ENCODE measurements at regions not wholly inside any gene's neighbourhood (a gene's known extent, or its start where the extent isn't known, plus 50 kb on each side); places are given as distances from the start of the nearest gene placed in this dataset.

DNA sequence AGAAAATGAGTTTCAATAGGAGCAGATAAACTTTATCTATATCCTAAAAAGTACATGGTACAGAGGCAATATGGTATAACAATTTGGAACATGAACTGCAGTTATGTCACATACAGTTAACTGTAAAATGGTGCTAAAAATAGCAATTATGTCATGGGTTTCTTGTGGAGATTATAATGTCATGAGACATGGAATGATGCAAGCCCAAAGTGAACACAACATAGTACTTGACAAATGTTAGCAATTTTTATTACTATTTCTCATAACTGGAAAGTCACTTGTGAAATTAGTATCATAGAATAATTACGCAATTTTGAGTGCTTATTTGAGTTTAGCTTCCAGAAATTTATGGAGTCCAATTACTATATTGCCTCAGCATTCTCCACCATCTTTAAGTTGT is 1263.4 kb downstream of the DSC3 start:
- no peak overlapping the region for H3K4me3 Mint-ChIP-seq (ENCODE audit: unreplicated experiment)

DNA sequence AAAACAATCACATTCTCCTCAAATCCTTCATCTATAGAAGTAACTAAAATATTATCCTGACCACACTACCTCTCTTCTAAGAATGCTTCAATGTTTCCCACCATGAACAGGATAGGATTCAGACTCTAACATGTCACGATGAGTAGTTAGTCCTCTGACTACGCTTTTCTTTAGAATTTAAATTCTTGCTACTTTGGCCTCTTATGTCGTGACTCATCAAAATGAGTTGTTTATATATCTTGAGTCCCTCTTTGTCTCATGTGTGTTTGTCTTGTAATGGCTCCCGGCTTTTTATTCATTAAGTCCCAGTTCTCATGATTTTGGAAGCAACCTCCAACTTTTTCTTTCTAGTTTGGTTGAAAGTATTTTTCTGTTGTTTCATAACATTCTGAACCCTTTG is 1289.2 kb downstream of the DSC3 start:
- no peaks in the 10 kb centered on the region for H3K27me3 ChIP-seq (replicated peaks; ENCODE audit: control insufficient read depth, insufficient read depth, low read length)
- Mint-ChIP-seq H3K4me3 (ENCODE audit: unreplicated experiment) (no peak overlapping the region), H3K27me3 (ENCODE audit: insufficient read depth, unreplicated experiment) (no peaks in the 10 kb centered on the region), H3K27ac (ENCODE audit: unreplicated experiment) (no peak overlapping the region), H3K9me3 (ENCODE audit: unreplicated experiment) (no peaks in the 10 kb centered on the region), H3K4me1 (ENCODE audit: low read depth, unreplicated experiment) (no peaks in the 10 kb centered on the region), H3K36me3 (ENCODE audit: insufficient read depth, unreplicated experiment) (no peaks in the 10 kb centered on the region)
- H3K4me3 ChIP-seq (ENCODE audit: low read depth, low read length): no peak overlapping the region
- DNase-seq: no peak
- no peaks in the 10 kb centered on the region for H3K9me3 ChIP-seq
- ChIA-PET CTCF (no interaction called here), POLR2A (no interaction called here)
- BruUV-seq (replicated peaks): no TSS peak
- no peaks in the 10 kb centered on the region for H3K4me1 ChIP-seq
- TF ChIP-seq, protein P1, sequence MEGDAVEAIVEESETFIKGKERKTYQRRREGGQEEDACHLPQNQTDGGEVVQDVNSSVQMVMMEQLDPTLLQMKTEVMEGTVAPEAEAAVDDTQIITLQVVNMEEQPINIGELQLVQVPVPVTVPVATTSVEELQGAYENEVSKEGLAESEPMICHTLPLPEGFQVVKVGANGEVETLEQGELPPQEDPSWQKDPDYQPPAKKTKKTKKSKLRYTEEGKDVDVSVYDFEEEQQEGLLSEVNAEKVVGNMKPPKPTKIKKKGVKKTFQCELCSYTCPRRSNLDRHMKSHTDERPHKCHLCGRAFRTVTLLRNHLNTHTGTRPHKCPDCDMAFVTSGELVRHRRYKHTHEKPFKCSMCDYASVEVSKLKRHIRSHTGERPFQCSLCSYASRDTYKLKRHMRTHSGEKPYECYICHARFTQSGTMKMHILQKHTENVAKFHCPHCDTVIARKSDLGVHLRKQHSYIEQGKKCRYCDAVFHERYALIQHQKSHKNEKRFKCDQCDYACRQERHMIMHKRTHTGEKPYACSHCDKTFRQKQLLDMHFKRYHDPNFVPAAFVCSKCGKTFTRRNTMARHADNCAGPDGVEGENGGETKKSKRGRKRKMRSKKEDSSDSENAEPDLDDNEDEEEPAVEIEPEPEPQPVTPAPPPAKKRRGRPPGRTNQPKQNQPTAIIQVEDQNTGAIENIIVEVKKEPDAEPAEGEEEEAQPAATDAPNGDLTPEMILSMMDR (IDR thresholded peaks at IDR 0.05; ENCODE audit: insufficient read depth in 1 of 2, low read depth in 1 of 2, low read length in 1 of 2, severe bottlenecking in 1 of 2, unreplicated experiment in 1 of 2): no peak
- H3K36me3 ChIP-seq (ENCODE audit: control insufficient read depth, insufficient read depth, low read length): no peaks in the 10 kb centered on the region
- intact Hi-C loops (cut with micrococcal nuclease; ENCODE audit: unreplicated experiment): no loop called here

More for the DNA sequence above, 1263.4 kb downstream of the DSC3 start:
- Mint-ChIP-seq H3K4me1 (ENCODE audit: low read depth, unreplicated experiment) (no peaks in the 10 kb centered on the region), H3K27ac (ENCODE audit: unreplicated experiment) (no peak overlapping the region), H3K27me3 (ENCODE audit: insufficient read depth, unreplicated experiment) (no peaks in the 10 kb centered on the region), H3K9me3 (ENCODE audit: unreplicated experiment) (no peaks in the 10 kb centered on the region), H3K36me3 (ENCODE audit: insufficient read depth, unreplicated experiment) (no peaks in the 10 kb centered on the region)
- no peaks in the 10 kb centered on the region for H3K27me3 ChIP-seq (replicated peaks; ENCODE audit: control insufficient read depth, insufficient read depth, low read length)
- TF ChIP-seq, protein P1 (IDR thresholded peaks at IDR 0.05; ENCODE audit: insufficient read depth in 1 of 2, low read depth in 1 of 2, low read length in 1 of 2, severe bottlenecking in 1 of 2, unreplicated experiment in 1 of 2): no peak
- no peaks in the 10 kb centered on the region for H3K9me3 ChIP-seq
- H3K36me3 ChIP-seq (ENCODE audit: control insufficient read depth, insufficient read depth, low read length): no peaks in the 10 kb centered on the region
- ChIA-PET POLR2A (no interaction called here), CTCF (no interaction called here)
- no peak for DNase-seq
- BruUV-seq (replicated peaks): no TSS peak
- no peak overlapping the region for H3K4me3 ChIP-seq (ENCODE audit: low read depth, low read length)
- H3K4me1 ChIP-seq: no peaks in the 10 kb centered on the region
- intact Hi-C loops (cut with micrococcal nuclease; ENCODE audit: unreplicated experiment): no loop called here

DNA sequence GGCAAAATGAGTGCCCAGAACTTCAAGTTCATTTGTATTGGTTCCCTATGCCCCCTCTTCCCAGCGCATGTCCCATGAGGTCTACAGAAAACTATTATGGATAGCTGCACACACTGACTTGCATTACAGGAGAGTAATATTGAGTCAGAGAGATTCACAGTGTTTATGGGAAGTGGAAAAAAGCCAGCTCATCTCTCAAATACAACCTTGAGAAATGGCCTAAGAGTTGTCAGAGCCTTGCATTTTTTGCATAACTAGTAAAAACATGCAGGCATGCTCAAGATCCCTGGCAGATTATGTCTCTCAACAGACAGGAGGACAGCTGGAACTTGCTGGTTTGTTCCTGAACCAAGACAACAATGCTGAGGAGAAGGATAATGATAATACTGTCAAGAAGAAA is 1292.8 kb downstream of the DSC3 start:
- no peak for DNase-seq
- no peaks in the 10 kb centered on the region for H3K9me3 Mint-ChIP-seq (ENCODE audit: unreplicated experiment)
- H3K4me1 Mint-ChIP-seq (ENCODE audit: low read depth, unreplicated experiment): no peaks in the 10 kb centered on the region
- intact Hi-C loops (cut with micrococcal nuclease; ENCODE audit: unreplicated experiment): no loop called here
- H3K27ac Mint-ChIP-seq (ENCODE audit: unreplicated experiment): no peak overlapping the region
- POLR2A ChIA-PET: no interaction called here
- Histone ChIP-seq H3K4me1 (no peaks in the 10 kb centered on the region), H3K36me3 (ENCODE audit: control insufficient read depth, insufficient read depth, low read length) (no peaks in the 10 kb centered on the region), H3K4me3 (ENCODE audit: low read depth, low read length) (no peak overlapping the region), H3K27me3 (replicated peaks; ENCODE audit: control insufficient read depth, insufficient read depth, low read length) (no peaks in the 10 kb centered on the region), H3K9me3 (no peaks in the 10 kb centered on the region)
- TF ChIP-seq, protein P1 (IDR thresholded peaks at IDR 0.05; ENCODE audit: insufficient read depth in 1 of 2, low read depth in 1 of 2, low read length in 1 of 2, severe bottlenecking in 1 of 2, unreplicated experiment in 1 of 2): no peak
- no peak overlapping the region for H3K4me3 Mint-ChIP-seq (ENCODE audit: unreplicated experiment)
- H3K36me3 Mint-ChIP-seq (ENCODE audit: insufficient read depth, unreplicated experiment): no peaks in the 10 kb centered on the region
- H3K27me3 Mint-ChIP-seq (ENCODE audit: insufficient read depth, unreplicated experiment): no peaks in the 10 kb centered on the region
- CTCF ChIA-PET: no interaction called here
- no TSS peak for BruUV-seq (replicated peaks)
